ENCODE measurements at regions not wholly inside any gene's neighbourhood (a gene's known extent, or its start where the extent isn't known, plus 50 kb on each side); places are given as distances from the start of the nearest gene placed in this dataset.

DNA sequence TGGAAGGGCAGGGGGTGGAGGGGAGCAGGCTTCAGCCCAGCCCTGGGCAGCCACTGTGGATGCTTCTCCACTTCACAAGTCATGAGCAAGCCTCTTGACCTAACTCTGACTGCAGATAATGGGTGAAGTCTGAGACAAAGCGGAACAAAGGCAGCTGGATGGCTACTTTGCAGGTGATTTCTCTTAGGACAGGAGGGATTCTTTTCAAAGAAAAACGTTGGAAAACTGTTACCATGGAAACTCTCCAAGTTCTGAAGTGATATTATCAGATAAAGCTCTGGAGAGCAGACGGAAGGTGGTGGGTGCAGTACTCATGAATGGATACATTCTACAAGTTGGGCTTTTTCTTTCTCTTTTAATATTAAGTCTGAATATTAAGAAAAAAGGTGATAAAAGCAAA, 254.2 kb upstream of the SLCO3A1 start:
- TF ChIP-seq, protein P1, sequence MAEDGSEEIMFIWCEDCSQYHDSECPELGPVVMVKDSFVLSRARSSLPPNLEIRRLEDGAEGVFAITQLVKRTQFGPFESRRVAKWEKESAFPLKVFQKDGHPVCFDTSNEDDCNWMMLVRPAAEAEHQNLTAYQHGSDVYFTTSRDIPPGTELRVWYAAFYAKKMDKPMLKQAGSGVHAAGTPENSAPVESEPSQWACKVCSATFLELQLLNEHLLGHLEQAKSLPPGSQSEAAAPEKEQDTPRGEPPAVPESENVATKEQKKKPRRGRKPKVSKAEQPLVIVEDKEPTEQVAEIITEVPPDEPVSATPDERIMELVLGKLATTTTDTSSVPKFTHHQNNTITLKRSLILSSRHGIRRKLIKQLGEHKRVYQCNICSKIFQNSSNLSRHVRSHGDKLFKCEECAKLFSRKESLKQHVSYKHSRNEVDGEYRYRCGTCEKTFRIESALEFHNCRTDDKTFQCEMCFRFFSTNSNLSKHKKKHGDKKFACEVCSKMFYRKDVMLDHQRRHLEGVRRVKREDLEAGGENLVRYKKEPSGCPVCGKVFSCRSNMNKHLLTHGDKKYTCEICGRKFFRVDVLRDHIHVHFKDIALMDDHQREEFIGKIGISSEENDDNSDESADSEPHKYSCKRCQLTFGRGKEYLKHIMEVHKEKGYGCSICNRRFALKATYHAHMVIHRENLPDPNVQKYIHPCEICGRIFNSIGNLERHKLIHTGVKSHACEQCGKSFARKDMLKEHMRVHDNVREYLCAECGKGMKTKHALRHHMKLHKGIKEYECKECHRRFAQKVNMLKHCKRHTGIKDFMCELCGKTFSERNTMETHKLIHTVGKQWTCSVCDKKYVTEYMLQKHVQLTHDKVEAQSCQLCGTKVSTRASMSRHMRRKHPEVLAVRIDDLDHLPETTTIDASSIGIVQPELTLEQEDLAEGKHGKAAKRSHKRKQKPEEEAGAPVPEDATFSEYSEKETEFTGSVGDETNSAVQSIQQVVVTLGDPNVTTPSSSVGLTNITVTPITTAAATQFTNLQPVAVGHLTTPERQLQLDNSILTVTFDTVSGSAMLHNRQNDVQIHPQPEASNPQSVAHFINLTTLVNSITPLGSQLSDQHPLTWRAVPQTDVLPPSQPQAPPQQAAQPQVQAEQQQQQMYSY (CRISPR knock-in tag; IDR thresholded peaks at IDR 0.05), result no peak
- no peak for TF ChIP-seq HDAC2 (IDR thresholded peaks at IDR 0.05)
